ENCODE measurements at regions not wholly inside any gene's neighbourhood (a gene's known extent, or its start where the extent isn't known, plus 50 kb on each side); places are given as distances from the start of the nearest gene placed in this dataset.

- Histone ChIP-seq H3K4me3 (no peak overlapping the region), H3K36me3 (no peaks in the 10 kb centered on the region), H3K27ac (no peak overlapping the region), H3K27me3 (no peaks in the 10 kb centered on the region), H3K4me1 (no peaks in the 10 kb centered on the region), H3K9me3 (no peaks in the 10 kb centered on the region)
- TF ChIP-seq, protein P1, sequence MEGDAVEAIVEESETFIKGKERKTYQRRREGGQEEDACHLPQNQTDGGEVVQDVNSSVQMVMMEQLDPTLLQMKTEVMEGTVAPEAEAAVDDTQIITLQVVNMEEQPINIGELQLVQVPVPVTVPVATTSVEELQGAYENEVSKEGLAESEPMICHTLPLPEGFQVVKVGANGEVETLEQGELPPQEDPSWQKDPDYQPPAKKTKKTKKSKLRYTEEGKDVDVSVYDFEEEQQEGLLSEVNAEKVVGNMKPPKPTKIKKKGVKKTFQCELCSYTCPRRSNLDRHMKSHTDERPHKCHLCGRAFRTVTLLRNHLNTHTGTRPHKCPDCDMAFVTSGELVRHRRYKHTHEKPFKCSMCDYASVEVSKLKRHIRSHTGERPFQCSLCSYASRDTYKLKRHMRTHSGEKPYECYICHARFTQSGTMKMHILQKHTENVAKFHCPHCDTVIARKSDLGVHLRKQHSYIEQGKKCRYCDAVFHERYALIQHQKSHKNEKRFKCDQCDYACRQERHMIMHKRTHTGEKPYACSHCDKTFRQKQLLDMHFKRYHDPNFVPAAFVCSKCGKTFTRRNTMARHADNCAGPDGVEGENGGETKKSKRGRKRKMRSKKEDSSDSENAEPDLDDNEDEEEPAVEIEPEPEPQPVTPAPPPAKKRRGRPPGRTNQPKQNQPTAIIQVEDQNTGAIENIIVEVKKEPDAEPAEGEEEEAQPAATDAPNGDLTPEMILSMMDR (IDR thresholded peaks at IDR 0.05), result no peak
- no peak for DNase-seq (ENCODE audit: low spot score)
Measured at GRCh38 chr13:91280801-91281200, 66.7 kb upstream of the MIR17HG start.

- Histone ChIP-seq H3K27me3 (no peaks in the 10 kb centered on the region), H3K36me3 (no peaks in the 10 kb centered on the region)
- TF ChIP-seq, protein P1 (IDR thresholded peaks at IDR 0.05), result no peak
Measured at GRCh38 chr13:91284335-91284734, 63.2 kb upstream of the MIR17HG start.

DNA sequence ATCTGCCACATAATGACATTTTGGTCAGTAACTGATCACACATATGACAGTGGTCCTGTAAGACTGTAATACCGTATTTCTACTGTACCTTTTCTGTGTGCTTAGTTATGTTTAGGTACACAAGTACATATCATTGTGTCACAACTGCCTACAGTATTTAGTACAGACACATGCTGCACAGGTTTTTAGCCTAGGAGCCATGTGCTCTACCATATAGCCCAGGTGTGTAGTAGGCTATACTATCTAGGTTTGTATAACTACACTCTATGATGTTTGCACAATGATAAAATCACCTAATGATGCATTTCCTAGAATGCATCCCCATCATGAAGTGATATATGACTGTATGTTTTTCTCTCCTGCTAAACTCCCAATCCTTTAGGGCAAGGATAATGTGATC lies 61.2 kb upstream of the MIR17HG start:
- H3K27me3 ChIP-seq, result no peaks in the 10 kb centered on the region
- no peak for DNase-seq (ENCODE audit: low spot score)
- TF ChIP-seq, protein P1 (IDR thresholded peaks at IDR 0.05), result no peak
- H3K27ac ChIP-seq, result no peak overlapping the region
- H3K9me3 ChIP-seq, result no peaks in the 10 kb centered on the region
- H3K36me3 ChIP-seq, result no peaks in the 10 kb centered on the region
- H3K4me3 ChIP-seq, result no peak overlapping the region
- H3K4me1 ChIP-seq, result no peaks in the 10 kb centered on the region

More at GRCh38 chr13:91284335-91284734, 63.2 kb upstream of the MIR17HG start:
- DNase-seq (ENCODE audit: low spot score), result no peak
- H3K4me1 ChIP-seq, result no peaks in the 10 kb centered on the region
- no peaks in the 10 kb centered on the region for H3K9me3 ChIP-seq
- no peak overlapping the region for H3K27ac ChIP-seq
- H3K4me3 ChIP-seq, result no peak overlapping the region

DNA sequence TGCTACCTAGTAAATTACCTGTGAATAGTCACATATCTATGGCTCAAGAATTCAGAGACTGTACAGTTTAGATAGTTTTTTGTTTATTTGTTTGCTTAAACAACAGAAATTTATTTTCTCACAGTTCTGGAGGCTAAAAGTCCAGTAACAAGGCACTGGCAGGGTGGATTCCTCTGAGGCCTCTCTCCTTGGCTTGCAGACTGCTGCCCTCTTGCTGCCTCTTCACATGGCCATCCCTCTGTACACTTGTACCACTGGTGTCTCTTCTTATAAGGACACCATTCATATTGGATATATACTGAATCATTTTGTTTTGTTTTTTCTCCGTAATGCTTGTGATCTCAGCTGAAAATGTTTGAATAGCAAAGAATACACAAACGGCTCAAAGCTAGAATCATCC lies 56.4 kb upstream of the MIR17HG start:
- no peaks in the 10 kb centered on the region for H3K9me3 ChIP-seq
- no peak overlapping the region for H3K27ac ChIP-seq
- TF ChIP-seq, protein P1 (IDR thresholded peaks at IDR 0.05), result no peak

GRCh38 chr13:91292630-91293221 lies 54.8 kb upstream of the MIR17HG start:
- Histone ChIP-seq H3K27ac (no peak overlapping the region), H3K27me3 (no peaks in the 10 kb centered on the region), H3K4me1 (no peaks in the 10 kb centered on the region), H3K9me3 (no peaks in the 10 kb centered on the region), H3K4me3 (no peak overlapping the region), H3K36me3 (no peaks in the 10 kb centered on the region)
- DNase-seq (ENCODE audit: low spot score), result no peak
- TF ChIP-seq, protein P1 (IDR thresholded peaks at IDR 0.05), result no peak

More for the DNA sequence above, 56.4 kb upstream of the MIR17HG start:
- H3K4me1 ChIP-seq, result no peaks in the 10 kb centered on the region
- H3K4me3 ChIP-seq, result no peak overlapping the region
- no peaks in the 10 kb centered on the region for H3K36me3 ChIP-seq
- no peaks in the 10 kb centered on the region for H3K27me3 ChIP-seq
- DNase-seq (ENCODE audit: low spot score), result no peak

Data from right atrium auricular region (tissue), 2 donors.